Osteocyte (in vitro differentiated cells): ENCODE measurements at regions not wholly inside any gene's neighbourhood (a gene's known extent, or its start where the extent isn't known, plus 50 kb on each side); places are given as distances from the start of the nearest gene placed in this dataset.
A peak's percentile ranks its signal among the peaks of the same experiment; 100 is the strongest.

Experiments
- DNase-seq: peaks from one replicate; pipeline ENCODE4 v3.0.0; 2021; ENCODE audit warnings: mixed read lengths; ENCODE audit not compliant: unreplicated experiment; ENCODE audit errors: extremely low spot score
- H3K27ac Mint-ChIP-seq: one replicate; pipeline ENCODE4 v1.8.0; 2021; ENCODE audit warnings: mild to moderate bottlenecking, mixed read lengths; ENCODE audit not compliant: unreplicated experiment
- H3K27me3 Mint-ChIP-seq: one replicate; pipeline ENCODE4 v1.8.0; 2021; ENCODE audit warnings: mixed read lengths; ENCODE audit not compliant: unreplicated experiment
- H3K36me3 Mint-ChIP-seq: one replicate; pipeline ENCODE4 v1.8.0; 2021; ENCODE audit warnings: mixed read lengths; ENCODE audit not compliant: unreplicated experiment
- H3K4me1 Mint-ChIP-seq: one replicate; pipeline ENCODE4 v1.8.0; 2021; ENCODE audit warnings: mixed read lengths; ENCODE audit not compliant: unreplicated experiment
- H3K4me3 Mint-ChIP-seq: one replicate; pipeline ENCODE4 v1.8.0; 2021; ENCODE audit warnings: mild to moderate bottlenecking, moderate library complexity, mixed read lengths; ENCODE audit not compliant: unreplicated experiment
- H3K9me3 Mint-ChIP-seq: one replicate; pipeline ENCODE4 v1.8.0; 2021; ENCODE audit warnings: mixed read lengths; ENCODE audit not compliant: unreplicated experiment
- CTCF ChIP-seq: fragments of 200-600 bp; sonication (generic); IDR thresholded peaks from 2 replicates; pipeline ENCODE4 v1.5.0; 2021; ENCODE audit warnings: antibody characterized with exemption, mild to moderate bottlenecking, moderate library complexity

GRCh38 chr20:34181484-34181883 is 59.7 kb upstream of the ASIP start:
- Mint-ChIP-seq H3K9me3 (no peaks in the 10 kb centered on the region), H3K4me1 (peaks cover 15% of the 10 kb centered on the region), H3K36me3 (no peaks in the 10 kb centered on the region), H3K4me3 (no peak overlapping the region), H3K27me3 (peaks cover 34% of the 10 kb centered on the region), H3K27ac (no peak overlapping the region)
- no peak for DNase-seq
- TF ChIP-seq CTCF, result no peak

GRCh38 chr20:34185766-34186620 is 55.2 kb upstream of the ASIP start:
- H3K27ac Mint-ChIP-seq, result no peak overlapping the region
- TF ChIP-seq CTCF, result no peak

GRCh38 chr20:34189572-34190163 is 51.6 kb upstream of the ASIP start:
- Mint-ChIP-seq H3K27me3 (peaks cover 55% of the 10 kb centered on the region), H3K4me1 (peaks cover 15% of the 10 kb centered on the region), H3K9me3 (no peaks in the 10 kb centered on the region), H3K4me3 (no peak overlapping the region), H3K27ac (no peak overlapping the region), H3K36me3 (no peaks in the 10 kb centered on the region)
- TF ChIP-seq CTCF, result no peak
- DNase-seq, result no peak

More at GRCh38 chr20:34185766-34186620, 55.2 kb upstream of the ASIP start:
- no peak for DNase-seq
- peaks cover 12% of the 10 kb centered on the region for H3K4me1 Mint-ChIP-seq
- H3K9me3 Mint-ChIP-seq, result no peaks in the 10 kb centered on the region
- H3K4me3 Mint-ChIP-seq, result no peak overlapping the region
- peaks cover 50% of the 10 kb centered on the region for H3K27me3 Mint-ChIP-seq
- H3K36me3 Mint-ChIP-seq, result no peaks in the 10 kb centered on the region

GRCh38 chr20:34190262-34190661 is 51.0 kb upstream of the ASIP start:
- DNase-seq, result no peak
- H3K27me3 Mint-ChIP-seq, result peaks cover 57% of the 10 kb centered on the region
- no peak overlapping the region for H3K27ac Mint-ChIP-seq
- no peak for TF ChIP-seq CTCF
- no peaks in the 10 kb centered on the region for H3K9me3 Mint-ChIP-seq
- peaks cover 15% of the 10 kb centered on the region for H3K4me1 Mint-ChIP-seq
- H3K4me3 Mint-ChIP-seq, result no peak overlapping the region
- H3K36me3 Mint-ChIP-seq, result no peaks in the 10 kb centered on the region

- H3K27ac Mint-ChIP-seq, result no peak overlapping the region
- TF ChIP-seq CTCF, result peak; percentile 91
- H3K27me3 Mint-ChIP-seq, result peaks cover 57% of the 10 kb centered on the region
- H3K36me3 Mint-ChIP-seq, result no peaks in the 10 kb centered on the region
- no peak overlapping the region for H3K4me3 Mint-ChIP-seq
- H3K4me1 Mint-ChIP-seq, result peaks cover 15% of the 10 kb centered on the region
- DNase-seq, result peak; percentile 87
- no peaks in the 10 kb centered on the region for H3K9me3 Mint-ChIP-seq
Observed at GRCh38 chr20:34190679-34191090, 50.5 kb upstream of the ASIP start.
